Esophagus (tissue), 2 donors: ENCODE measurements at regions not wholly inside any gene's neighbourhood (a gene's known extent, or its start where the extent isn't known, plus 50 kb on each side); places are given as distances from the start of the nearest gene placed in this dataset.
A peak's percentile ranks its signal among the peaks of the same experiment; 100 is the strongest.

Experiments used
- H3K27ac ChIP-seq, 2 donors: one replicate each; pipeline ENCODE4 v1.5.1; 2013; ENCODE audit warnings: low read depth in 2 of 2, mild to moderate bottlenecking in 2 of 2, inconsistent platforms in 1 of 2, low read length in 1 of 2, moderate library complexity in 1 of 2
- H3K27me3 ChIP-seq, 2 donors: one replicate each; pipeline ENCODE4 v1.6.1; 2013; ENCODE audit warnings: low read length in 2 of 2, control low read depth in 1 of 2, mild to moderate bottlenecking in 1 of 2; ENCODE audit not compliant: insufficient read depth in 2 of 2, control insufficient read depth in 1 of 2
- H3K36me3 ChIP-seq, 2 donors: one replicate each; pipeline ENCODE4 v1.6.1; 2013; ENCODE audit warnings: low read length in 1 of 2; ENCODE audit not compliant: control insufficient read depth in 2 of 2, insufficient read depth in 2 of 2
- H3K4me1 ChIP-seq, 2 donors: one replicate each; pipeline ENCODE4 v1.6.1; 2013; ENCODE audit warnings: low read length in 1 of 2; ENCODE audit not compliant: control insufficient read depth in 2 of 2, insufficient read depth in 2 of 2
- H3K4me3 ChIP-seq, 2 donors: one replicate each; pipeline ENCODE4 v1.5.1; 2013; ENCODE audit warnings: low read length in 2 of 2, mild to moderate bottlenecking in 2 of 2, low read depth in 1 of 2, moderate library complexity in 1 of 2
- H3K9me3 ChIP-seq, 2 donors: one replicate each; pipeline ENCODE4 v1.6.1; 2013; ENCODE audit warnings: mild to moderate bottlenecking in 2 of 2, low read depth in 1 of 2, low read length in 1 of 2, moderate library complexity in 1 of 2; ENCODE audit not compliant: control insufficient read depth in 2 of 2, insufficient read depth in 1 of 2
- WGBS, 2 donors: extraction: QIAGEN DNeasy Blood & Tissue Kit; methylation state at CpG; one replicate each; pipeline ENCODE4 v1.1.7; 2013; 5-methylcytosine and 5-hydroxymethylcytosine counted together
- donor health status: healthy with polysubstance abuse.
- donor health status: Bipolar disorder and iron deficiency.

DNA sequence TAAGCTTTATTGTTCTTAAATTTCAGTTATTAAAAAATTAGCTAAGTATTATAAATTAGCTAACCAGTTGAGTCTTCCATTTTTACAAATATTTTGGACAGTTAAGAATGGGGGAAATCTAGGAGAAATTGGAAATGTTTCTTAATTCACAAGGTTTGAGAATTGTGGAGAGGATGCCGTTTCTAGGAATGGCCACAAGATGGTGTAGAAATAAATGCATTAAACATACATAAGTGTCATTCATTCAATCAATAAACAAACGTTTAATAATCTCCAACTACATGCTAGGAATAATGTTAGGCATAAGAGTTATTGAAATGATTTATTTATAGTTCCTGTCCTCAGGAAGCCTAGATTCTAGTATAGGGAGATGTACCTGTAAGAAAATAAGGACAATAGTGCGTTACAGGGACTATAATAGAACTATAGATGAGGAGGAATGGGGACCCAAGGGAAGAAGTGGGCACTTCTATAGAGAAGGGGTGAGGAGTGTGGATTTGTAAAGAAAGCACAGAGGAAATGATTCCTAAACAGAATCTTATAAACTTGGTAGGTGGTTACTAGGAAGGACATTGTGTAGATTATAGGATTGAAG lies 195.7 kb upstream of the ANK2 start:
- Histone ChIP-seq H3K27ac (no peak overlapping the region), H3K4me1 (no peaks in the 10 kb centered on the region), H3K27me3 (no peaks in the 10 kb centered on the region), H3K4me3 (no peak overlapping the region), H3K36me3 (no peaks in the 10 kb centered on the region), H3K9me3 (no peaks in the 10 kb centered on the region)
- WGBS, 2 donors = 52 to 53% methylated on average over 3 of the region's 3 CpGs

DNA sequence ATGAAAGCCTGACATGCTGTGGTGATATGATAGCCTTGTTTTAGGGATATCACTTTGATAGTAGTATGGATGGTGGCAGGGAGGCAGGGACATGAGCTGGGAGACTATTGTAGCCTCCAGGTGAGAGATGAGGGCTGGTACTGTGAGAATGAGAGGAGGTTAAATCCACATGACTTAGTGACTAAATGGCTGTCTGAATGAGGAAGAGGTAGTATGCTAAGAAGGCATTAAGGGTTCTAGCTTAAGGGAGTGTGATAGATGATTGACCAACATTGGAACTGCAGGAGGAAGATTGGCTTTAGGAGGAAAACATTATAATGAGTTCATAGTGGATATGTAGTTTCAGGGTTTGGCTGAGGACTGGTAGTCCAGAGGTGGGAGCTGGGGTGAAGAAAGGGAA lies 195.0 kb upstream of the ANK2 start:
- Histone ChIP-seq H3K27me3 (no peaks in the 10 kb centered on the region), H3K27ac (no peak overlapping the region)

GRCh38 chr4:112855058-112855457 lies 194.4 kb upstream of the ANK2 start:
- H3K36me3 ChIP-seq = no peaks in the 10 kb centered on the region
- peak overlapping the region in 1 of 2 donors; percentile 28 for H3K27ac ChIP-seq
- no peaks in the 10 kb centered on the region for H3K27me3 ChIP-seq
- no peaks in the 10 kb centered on the region for H3K4me1 ChIP-seq
- H3K9me3 ChIP-seq = no peaks in the 10 kb centered on the region
- no peak overlapping the region for H3K4me3 ChIP-seq
- WGBS, 2 donors = 39 to 64% methylated on average over 3 of the region's 3 CpGs

More for the DNA sequence above, 195.0 kb upstream of the ANK2 start:
- Histone ChIP-seq H3K36me3 (no peaks in the 10 kb centered on the region), H3K4me1 (no peaks in the 10 kb centered on the region), H3K4me3 (no peak overlapping the region), H3K9me3 (no peaks in the 10 kb centered on the region)

- H3K4me1 ChIP-seq = no peaks in the 10 kb centered on the region
- H3K27me3 ChIP-seq = no peaks in the 10 kb centered on the region
- no peaks in the 10 kb centered on the region for H3K36me3 ChIP-seq
- no peaks in the 10 kb centered on the region for H3K9me3 ChIP-seq
- no peak overlapping the region for H3K4me3 ChIP-seq
- no peak overlapping the region for H3K27ac ChIP-seq
- WGBS, 2 donors = 44 to 58% methylated on average over 1 of the region's 1 CpG
Observed at GRCh38 chr4:112857461-112857860, 192.0 kb upstream of the ANK2 start.

GRCh38 chr4:112858751-112859150 lies 190.7 kb upstream of the ANK2 start:
- no peaks in the 10 kb centered on the region for H3K9me3 ChIP-seq
- H3K27ac ChIP-seq = no peak overlapping the region
- H3K27me3 ChIP-seq = no peaks in the 10 kb centered on the region
- H3K36me3 ChIP-seq = no peaks in the 10 kb centered on the region
- WGBS, 2 donors = 76 to 80% methylated on average over 3 of the region's 3 CpGs
- no peak overlapping the region for H3K4me3 ChIP-seq
- no peaks in the 10 kb centered on the region for H3K4me1 ChIP-seq

- Histone ChIP-seq H3K4me3 (no peak overlapping the region), H3K4me1 (no peaks in the 10 kb centered on the region), H3K9me3 (no peaks in the 10 kb centered on the region), H3K27ac (no peak overlapping the region), H3K36me3 (no peaks in the 10 kb centered on the region), H3K27me3 (no peaks in the 10 kb centered on the region)
- 82 to 84% methylated on average over 2 of the region's 2 CpGs for WGBS, 2 donors
Observed at GRCh38 chr4:112859456-112860184, 189.8 kb upstream of the ANK2 start.

DNA sequence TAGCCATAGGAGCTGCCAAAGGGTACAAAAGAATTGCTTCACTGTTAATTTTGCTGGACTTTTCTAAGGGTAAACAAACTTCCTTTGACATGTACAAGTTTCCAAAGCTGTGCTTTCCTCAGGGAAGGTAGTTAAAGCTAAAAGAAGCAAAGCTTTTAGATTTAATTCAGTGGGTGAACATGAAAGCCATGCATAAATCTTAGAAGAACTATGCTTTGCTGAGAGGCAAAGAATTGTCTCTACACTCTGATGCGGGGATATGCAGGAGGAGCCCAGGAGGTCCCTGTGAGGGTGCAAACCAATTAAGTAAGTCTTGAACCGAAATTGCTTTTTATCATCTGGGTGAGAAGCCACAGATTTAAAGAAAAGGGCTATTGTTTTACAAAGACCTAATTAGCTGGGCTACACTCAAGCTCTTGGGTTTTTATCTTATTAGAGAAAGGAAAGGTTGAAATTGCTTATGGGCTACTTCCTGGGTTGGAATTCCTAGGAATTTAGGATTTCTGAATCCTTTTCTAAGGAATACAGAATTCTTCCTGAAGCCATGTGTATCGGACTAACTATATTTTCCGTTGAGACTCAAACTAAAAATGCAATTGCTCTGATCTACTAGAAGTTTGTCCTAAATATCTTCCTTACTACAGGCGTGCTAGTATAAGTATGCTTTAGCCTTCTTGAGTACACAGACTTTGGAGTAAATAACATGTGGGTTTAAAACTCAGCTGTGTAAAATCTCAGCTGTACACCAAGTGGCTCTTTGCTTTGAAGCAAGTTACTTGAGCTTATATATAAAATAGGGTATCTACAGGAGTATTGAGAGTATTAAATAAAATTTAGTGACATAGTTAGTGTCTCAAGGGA lies 188.4 kb upstream of the ANK2 start:
- Histone ChIP-seq H3K9me3 (no peaks in the 10 kb centered on the region), H3K27me3 (no peaks in the 10 kb centered on the region), H3K27ac (no peak overlapping the region), H3K36me3 (no peaks in the 10 kb centered on the region), H3K4me1 (no peaks in the 10 kb centered on the region), H3K4me3 (no peak overlapping the region)
- WGBS, 2 donors = 64 to 80% methylated on average over 5 of the region's 5 CpGs

- no peaks in the 10 kb centered on the region for H3K4me1 ChIP-seq
- H3K36me3 ChIP-seq = no peaks in the 10 kb centered on the region
- H3K27me3 ChIP-seq = no peaks in the 10 kb centered on the region
- no peak overlapping the region for H3K4me3 ChIP-seq
- 68% methylated on average over 3 of the region's 3 CpGs for WGBS, 2 donors
- no peak overlapping the region for H3K27ac ChIP-seq
- H3K9me3 ChIP-seq = no peaks in the 10 kb centered on the region
Observed at GRCh38 chr4:112861691-112862674, 187.5 kb upstream of the ANK2 start.

DNA sequence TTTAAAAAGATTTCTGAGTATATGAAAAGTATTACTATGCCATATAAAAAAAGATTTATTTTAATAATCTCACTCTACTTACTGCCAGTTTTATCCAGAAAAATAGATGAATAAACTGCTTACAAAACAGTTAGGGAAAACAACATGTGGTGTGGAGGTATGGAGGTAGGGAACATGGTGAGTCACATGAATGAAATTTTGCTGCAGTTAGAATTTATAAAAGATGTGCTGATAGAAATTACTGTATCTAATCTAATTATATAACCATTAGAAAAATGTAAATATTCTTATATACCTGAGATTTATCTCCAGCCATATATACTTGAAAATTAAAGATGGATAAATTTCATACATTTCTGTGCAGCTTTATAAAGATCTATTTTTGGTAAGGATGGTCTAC lies 184.0 kb upstream of the ANK2 start:
- H3K9me3 ChIP-seq = no peaks in the 10 kb centered on the region
- H3K27me3 ChIP-seq = no peaks in the 10 kb centered on the region
- no peak overlapping the region for H3K27ac ChIP-seq
- H3K4me3 ChIP-seq = no peak overlapping the region
- H3K4me1 ChIP-seq = no peaks in the 10 kb centered on the region
- no peaks in the 10 kb centered on the region for H3K36me3 ChIP-seq
